Medulla oblongata (tissue), 1 donor: ENCODE measurements at regions not wholly inside any gene's neighbourhood (a gene's known extent, or its start where the extent isn't known, plus 50 kb on each side); places are given as distances from the start of the nearest gene placed in this dataset.

Experiments used
- DNase-seq: peaks from one replicate; pipeline ENCODE4 v3.0.0-alpha.2; 2015; ENCODE audit errors: extremely low spot score

GRCh38 chr10:36115364-36115763 lies 473.3 kb upstream of the FZD8 start:
- no peak for DNase-seq

DNA sequence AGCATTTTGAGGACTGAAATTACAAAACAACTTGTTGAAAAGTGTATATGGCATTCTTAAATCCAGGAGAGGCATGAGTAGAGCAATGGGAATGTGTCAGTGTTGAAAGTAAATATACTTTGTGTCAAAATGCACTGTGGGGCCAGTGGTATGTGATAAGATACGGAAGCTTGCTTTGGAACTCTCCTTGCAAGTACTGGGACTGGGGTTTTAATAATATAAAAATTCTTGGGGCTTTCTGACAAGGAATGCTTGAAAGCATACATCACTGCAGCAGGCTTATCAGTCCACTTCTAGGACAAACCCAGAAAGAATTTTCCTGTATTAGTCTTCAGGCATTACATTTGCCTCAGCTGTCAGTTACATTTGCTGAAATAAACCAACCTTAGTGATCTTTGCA lies 472.8 kb upstream of the FZD8 start:
- no peak for DNase-seq

GRCh38 chr10:36114141-36114540 lies 472.0 kb upstream of the FZD8 start:
- no peak for DNase-seq

DNA sequence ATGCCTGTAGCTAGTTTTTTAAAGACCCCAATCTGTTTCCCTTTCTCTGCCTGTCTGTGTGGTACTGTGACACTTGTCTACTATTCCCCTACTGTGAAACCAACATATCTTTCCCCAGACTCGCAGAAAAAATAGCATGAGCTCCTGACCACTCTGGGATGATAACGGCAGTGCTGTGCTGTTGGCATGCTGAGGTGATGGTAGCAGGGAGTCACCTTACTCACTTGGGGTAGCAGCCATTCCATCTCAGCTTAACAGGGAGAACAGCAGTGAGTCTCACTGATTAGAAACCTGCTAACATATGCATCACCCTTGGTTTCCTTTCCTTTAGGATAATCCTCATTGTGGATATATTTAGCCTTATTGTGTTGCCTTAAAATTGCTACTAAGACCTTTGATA lies 469.6 kb upstream of the FZD8 start:
- DNase-seq, result no peak

DNA sequence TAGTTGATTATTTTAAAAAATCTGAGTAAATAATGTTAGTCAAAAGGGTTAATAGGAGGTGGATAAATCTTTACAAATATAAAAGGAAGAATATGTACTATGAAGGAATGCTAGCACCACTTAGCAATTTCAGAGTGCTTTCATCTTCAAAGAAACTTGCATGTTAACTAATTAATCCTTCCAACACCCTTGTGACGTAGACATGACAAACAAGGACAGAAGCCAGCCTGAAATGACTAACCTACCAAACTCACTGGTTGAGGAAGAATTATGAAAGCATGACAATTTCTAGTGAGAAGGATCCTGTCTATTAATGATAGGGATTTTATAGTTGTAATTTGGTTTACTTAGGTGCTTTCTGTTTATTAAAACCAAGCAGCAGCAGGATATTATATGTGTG lies 468.0 kb upstream of the FZD8 start:
- DNase-seq, result no peak

GRCh38 chr10:36109399-36110023 lies 467.4 kb upstream of the FZD8 start:
- DNase-seq, result no peak

- DNase-seq, result no peak
These were observed 455.6 kb upstream of the FZD8 start for GRCh38 chr10:36097696-36098095.

GRCh38 chr10:36096576-36096975 lies 454.5 kb upstream of the FZD8 start:
- no peak for DNase-seq

DNA sequence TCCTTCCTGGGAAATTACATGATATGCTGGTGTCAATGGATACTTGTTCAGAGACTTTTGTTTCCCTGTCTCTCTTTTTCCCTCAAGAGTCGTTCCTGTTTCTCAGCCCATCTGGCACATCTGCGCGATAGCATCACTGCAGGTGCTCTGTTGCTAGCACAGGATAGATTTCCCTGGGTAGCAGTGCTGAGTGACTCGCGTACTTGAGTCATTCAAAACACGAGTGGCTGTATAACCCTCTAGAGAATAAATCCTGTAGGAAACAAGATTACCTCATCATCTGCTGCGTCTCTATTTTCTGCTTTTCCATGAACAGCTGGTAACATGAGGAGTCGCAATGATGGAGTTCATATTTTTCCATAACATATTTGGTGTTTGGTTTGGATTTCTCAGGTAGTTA lies 452.0 kb upstream of the FZD8 start:
- no peak for DNase-seq

DNA sequence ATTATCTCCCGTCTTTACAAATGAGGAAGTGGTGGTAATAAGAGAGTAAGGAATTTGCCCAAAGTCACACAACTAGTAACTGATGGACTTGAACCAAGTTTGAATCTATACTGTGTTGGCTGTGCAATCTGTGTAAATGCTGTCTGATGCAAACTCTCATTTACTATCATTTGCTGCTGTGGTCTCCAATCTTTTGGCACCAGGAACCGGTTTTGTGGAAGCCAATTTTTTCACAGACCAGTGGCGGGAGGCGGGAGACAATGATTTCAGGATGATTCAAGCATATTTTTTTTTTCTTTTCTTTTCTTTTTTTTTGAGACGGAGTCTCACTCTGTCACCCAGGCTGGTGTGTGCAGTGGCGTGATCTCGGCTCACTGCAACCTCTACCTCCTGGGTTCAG lies 450.0 kb upstream of the FZD8 start:
- no peak for DNase-seq

- DNase-seq, result no peak
These were observed 448.9 kb upstream of the FZD8 start for GRCh38 chr10:36091007-36091406.

GRCh38 chr10:36089790-36090440 lies 447.8 kb upstream of the FZD8 start:
- no peak for DNase-seq

- DNase-seq, result peak; percentile 4
These were observed 445.2 kb upstream of the FZD8 start for GRCh38 chr10:36087006-36088005.

DNA sequence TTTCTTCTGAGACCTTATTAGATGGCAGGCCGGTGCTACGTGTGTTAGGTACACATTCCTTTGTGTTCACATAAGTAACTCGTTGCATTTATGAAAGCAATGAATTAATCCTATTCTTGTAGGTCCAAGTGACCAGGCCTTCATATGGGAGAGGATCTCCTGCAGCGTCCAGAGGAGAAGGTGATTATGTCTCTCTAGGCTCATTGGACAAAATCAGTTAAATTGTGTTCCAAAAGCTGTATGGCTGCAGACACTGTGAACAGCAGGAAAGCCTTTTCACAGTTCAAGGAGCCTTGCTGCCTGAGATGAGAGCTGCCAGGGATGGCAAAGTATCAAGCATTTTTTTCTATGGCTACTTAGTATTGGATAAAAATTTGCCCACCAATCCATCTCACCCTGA lies 433.1 kb upstream of the FZD8 start:
- no peak for DNase-seq

DNA sequence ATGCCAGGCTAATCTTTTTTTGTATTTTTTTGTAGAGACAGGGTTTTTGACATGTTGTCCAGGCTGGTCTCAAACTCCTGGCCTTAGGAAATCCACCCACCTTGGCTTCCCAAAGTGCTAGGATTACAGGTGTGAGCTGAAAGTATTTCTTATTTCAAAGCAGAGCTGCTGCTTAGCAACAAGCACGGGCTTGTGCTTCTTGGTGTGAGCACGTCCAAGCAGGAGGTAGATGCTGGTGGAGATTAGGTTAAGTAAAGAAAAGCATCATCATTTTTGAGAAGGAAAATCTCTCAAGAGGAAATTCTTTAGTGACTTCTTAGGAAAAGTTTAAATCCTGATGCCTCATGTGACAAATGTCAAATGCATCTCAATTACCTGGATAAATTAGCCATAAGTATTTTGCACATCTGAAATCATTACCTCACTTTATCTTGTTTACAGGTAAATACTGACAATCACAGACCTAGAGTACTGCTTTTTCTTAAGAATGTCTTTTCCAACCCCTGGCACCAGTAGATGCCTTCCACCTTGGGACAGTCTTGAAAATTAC lies 431.8 kb upstream of the FZD8 start:
- no peak for DNase-seq

DNA sequence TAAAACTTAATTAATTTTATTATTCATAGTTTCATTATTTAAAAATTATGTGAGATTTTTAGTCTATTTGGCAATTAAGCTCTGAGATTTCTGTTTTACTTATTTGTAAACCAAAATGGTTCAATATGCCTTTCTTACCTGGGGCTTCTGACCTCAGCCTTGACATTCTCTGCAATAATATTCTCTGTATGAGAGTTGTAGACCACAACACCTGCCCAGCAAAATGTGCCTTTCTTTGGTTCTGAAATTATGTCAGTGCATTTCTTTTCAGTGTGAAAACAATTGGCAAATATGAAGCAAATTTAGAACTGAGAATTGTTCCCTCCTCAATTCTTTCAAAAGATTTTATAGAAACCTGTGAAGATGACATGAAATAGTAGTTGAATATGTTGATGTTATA lies 426.4 kb upstream of the FZD8 start:
- DNase-seq, result no peak

- no peak for DNase-seq
These were observed 425.7 kb upstream of the FZD8 start for GRCh38 chr10:36067748-36068147.

- DNase-seq, result no peak
These were observed 424.8 kb upstream of the FZD8 start for GRCh38 chr10:36066850-36067249.

GRCh38 chr10:36066102-36066501 lies 424.0 kb upstream of the FZD8 start:
- DNase-seq, result no peak

- DNase-seq, result no peak
These were observed 421.3 kb upstream of the FZD8 start for GRCh38 chr10:36063396-36063795.

DNA sequence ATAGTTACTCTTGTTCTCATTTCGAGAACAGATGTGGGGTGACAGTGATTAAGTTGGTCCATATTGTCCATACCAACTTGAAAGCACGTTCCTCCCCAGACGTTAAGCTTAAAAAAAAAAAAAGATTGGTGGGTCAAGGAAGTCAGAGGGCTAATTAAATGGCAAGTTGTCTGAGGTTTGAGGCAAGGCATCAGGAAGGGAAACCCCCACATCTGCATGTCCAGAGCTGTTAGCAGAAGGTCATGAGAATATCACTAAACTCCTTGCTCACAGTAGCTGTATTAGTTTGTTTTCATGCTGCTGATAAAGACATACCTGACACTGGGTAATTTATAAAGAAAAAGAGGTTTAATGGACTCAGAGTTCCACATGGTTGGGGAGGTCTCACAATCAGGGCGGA lies 415.6 kb upstream of the FZD8 start:
- DNase-seq, result no peak

- no peak for DNase-seq
These were observed 415.1 kb upstream of the FZD8 start for GRCh38 chr10:36057180-36057579.
